GM12878 (cell line): ENCODE measurements at regions not wholly inside any gene's neighbourhood (a gene's known extent, or its start where the extent isn't known, plus 50 kb on each side); places are given as distances from the start of the nearest gene placed in this dataset.
A peak's percentile ranks its signal among the peaks of the same experiment; 100 is the strongest.

Experiments used
- ATAC-seq: fragments of 200-7000 bp; cut with Tn5 transposase; 3 replicates; pipeline ENCODE4 v1.9.1; 2020; ENCODE audit warnings: mild to moderate bottlenecking, moderate library complexity
- BruUV-seq: library from RNA; stranded (reverse); fragments of 400-500 nt; replicated peaks from 2 replicates; lab custom pipeline; 2021; lab: Mats Ljungman, UMichigan
- CTCF ChIA-PET: fragments of 300-600 bp; sonication (Branson Sonifier 250); formaldehyde crosslinking; extraction: SDS; loops from one replicate; lab custom pipeline; 2021; ENCODE audit warnings: inconsistent platforms; lab: Yijun Ruan, JAX
- POLR2A ChIA-PET: fragments of 350-600 bp; formaldehyde crosslinking; extraction: SDS; loops from one replicate; lab custom pipeline; 2021; ENCODE audit warnings: inconsistent platforms; lab: Charles Lee
- RAD21 ChIA-PET: fragments of 300-600 bp; sonication (Branson Sonifier 250); formaldehyde crosslinking; loops from one replicate; lab custom pipeline; 2023; ENCODE audit warnings: antibody characterized with exemption; ENCODE audit not compliant: unreplicated experiment; lab: Charles Lee
- SMC1A ChIA-PET: fragments of 300-600 bp; sonication (Branson Sonifier 250); formaldehyde crosslinking; loops from one replicate; lab custom pipeline; 2023; ENCODE audit not compliant: unreplicated experiment, uncharacterized antibody; lab: Charles Lee
- DNase-seq: peaks from one replicate; pipeline ENCODE4 v3.0.0-alpha.2; 2011; ENCODE audit warnings: low read depth, low spot score
- FAIRE-seq: peaks from 3 replicates; lab custom pipeline; 2011; peaks lifted over from hg19 to GRCh38; lab: Jason Lieb, UNC
- H2AFZ ChIP-seq: 2 replicates; pipeline ENCODE4 v1.6.0; 2011; ENCODE audit warnings: low read depth, low read length, control low read depth; ENCODE audit not compliant: control insufficient read depth
- H3K27ac ChIP-seq: 2 replicates; pipeline ENCODE4 v1.5.1; 2011; ENCODE audit warnings: control low read depth; ENCODE audit not compliant: control insufficient read depth, insufficient read depth
- H3K27me3 ChIP-seq, 2 experiments: replicated peaks in 1 of 2; 2 replicates each; pipeline versions ENCODE4 v1.6.0 to v1.6.1; 2011; ENCODE audit warnings: low read length in 1 of 2; ENCODE audit not compliant: control insufficient read depth in 2 of 2, insufficient read depth in 2 of 2
- H3K36me3 ChIP-seq, 2 experiments: 2 replicates each; pipeline ENCODE4 v1.5.1; 2011; ENCODE audit warnings: low read length in 1 of 2; ENCODE audit not compliant: control insufficient read depth in 2 of 2, insufficient read depth in 2 of 2
- H3K4me1 ChIP-seq: 2 replicates; pipeline ENCODE4 v1.6.1; 2011; ENCODE audit warnings: mild to moderate bottlenecking, low read length, moderate library complexity, mixed read lengths; ENCODE audit not compliant: control insufficient read depth, insufficient read depth
- H3K4me2 ChIP-seq: 2 replicates; pipeline ENCODE4 v1.6.0; 2011; ENCODE audit warnings: control low read depth; ENCODE audit not compliant: control insufficient read depth, insufficient read depth
- H3K4me3 ChIP-seq: fragments of 200-600 bp; sonication (generic); 2 replicates; pipeline ENCODE4 v1.5.1; 2016
- H3K79me2 ChIP-seq: 2 replicates; pipeline ENCODE4 v1.6.0; 2011; ENCODE audit warnings: low read length; ENCODE audit not compliant: control insufficient read depth, insufficient read depth
- H3K9ac ChIP-seq: 2 replicates; pipeline ENCODE4 v1.8.0; 2011; ENCODE audit warnings: low read length, control low read depth, mixed read lengths; ENCODE audit not compliant: control insufficient read depth, insufficient read depth
- H3K9me3 ChIP-seq: replicated peaks from 3 replicates; pipeline ENCODE4 v1.5.1; 2011; ENCODE audit warnings: mild to moderate bottlenecking, low read length; ENCODE audit not compliant: control insufficient read depth, insufficient read depth
- H4K20me1 ChIP-seq: 2 replicates; pipeline ENCODE4 v1.6.0; 2011; ENCODE audit not compliant: control insufficient read depth, insufficient read depth
- NBN ChIP-seq: fragments of 450-650 bp; IDR thresholded peaks from 2 replicates; pipeline ENCODE4 v1.6.1; 2016
- ZBTB40 ChIP-seq: fragments of 450-650 bp; IDR thresholded peaks from 2 replicates; pipeline ENCODE4 v1.6.1; 2016; ENCODE audit warnings: mild to moderate bottlenecking, moderate library complexity, borderline replicate concordance
- WGBS: methylation state at CpG from one replicate; pipeline ENCODE4 v1.1.6; 2016; ENCODE audit warnings: low lambda C conversion rate; ENCODE audit not compliant: insufficient replicate concordance, insufficient coverage; ENCODE audit errors: missing lambda C conversion rate; 5-methylcytosine and 5-hydroxymethylcytosine counted together
- in situ Hi-C: fragments of 300-500 bp; cut with MboI; formaldehyde crosslinking; loops from 9 replicates; pipeline ENCODE4 v1.14.3; 2018; ENCODE audit warnings: mixed read lengths
- intact Hi-C: fragments of 100-400 bp; cut with micrococcal nuclease; formaldehyde crosslinking; loops from one replicate; pipeline ENCODE4 v1.14.2; 2022; ENCODE audit not compliant: unreplicated experiment

GRCh38 chr9:107625383-107625984, 135.9 kb upstream of the KLF4 start:
- Histone ChIP-seq H3K4me1 (no peaks in the 10 kb centered on the region), H3K4me3 (no peak overlapping the region), H3K36me3 (no peaks in the 10 kb centered on the region), H3K27ac (no peak overlapping the region), H3K9ac (no peak overlapping the region), H3K4me2 (no peak overlapping the region), H4K20me1 (no peaks in the 10 kb centered on the region), H3K9me3 (no peaks in the 10 kb centered on the region), H2AFZ (no peak overlapping the region), H3K79me2 (no peaks in the 10 kb centered on the region), H3K27me3 (peaks cover 0 to 2% of the 10 kb centered on the region in 2 experiments; a peak in 3 of 4 replicates)
- ATAC-seq = no peak
- SMC1A ChIA-PET = no interaction called here
- TF ChIP-seq ZBTB40 (peak; percentile 24; the same call in 1 of the 2 replicates), NBN (no peak)
- 29% methylated on average over 7 of the region's 7 CpGs for whole genome bisulfite sequencing
- CTCF ChIA-PET = interaction anchor here (1.2 kb wide), 1 partner anchor 160 kb away, joined by 3 read pairs; no protein-coding TSS in a partner anchor
- RAD21 ChIA-PET = interaction anchor here (0.6 to 1.0 kb wide), 2 partner anchors 126 to 236 kb away, joined by 3 to 4 read pairs; no protein-coding TSS in a partner anchor
- in situ Hi-C loops (no loop called here), intact Hi-C loops (no loop called here)
- FAIRE-seq = no peak
- no TSS peak for BruUV-seq
- no peak for DNase-seq
- POLR2A ChIA-PET = no interaction called here
